ENCODE measurements at regions not wholly inside any gene's neighbourhood (a gene's known extent, or its start where the extent isn't known, plus 50 kb on each side); places are given as distances from the start of the nearest gene placed in this dataset.

DNA sequence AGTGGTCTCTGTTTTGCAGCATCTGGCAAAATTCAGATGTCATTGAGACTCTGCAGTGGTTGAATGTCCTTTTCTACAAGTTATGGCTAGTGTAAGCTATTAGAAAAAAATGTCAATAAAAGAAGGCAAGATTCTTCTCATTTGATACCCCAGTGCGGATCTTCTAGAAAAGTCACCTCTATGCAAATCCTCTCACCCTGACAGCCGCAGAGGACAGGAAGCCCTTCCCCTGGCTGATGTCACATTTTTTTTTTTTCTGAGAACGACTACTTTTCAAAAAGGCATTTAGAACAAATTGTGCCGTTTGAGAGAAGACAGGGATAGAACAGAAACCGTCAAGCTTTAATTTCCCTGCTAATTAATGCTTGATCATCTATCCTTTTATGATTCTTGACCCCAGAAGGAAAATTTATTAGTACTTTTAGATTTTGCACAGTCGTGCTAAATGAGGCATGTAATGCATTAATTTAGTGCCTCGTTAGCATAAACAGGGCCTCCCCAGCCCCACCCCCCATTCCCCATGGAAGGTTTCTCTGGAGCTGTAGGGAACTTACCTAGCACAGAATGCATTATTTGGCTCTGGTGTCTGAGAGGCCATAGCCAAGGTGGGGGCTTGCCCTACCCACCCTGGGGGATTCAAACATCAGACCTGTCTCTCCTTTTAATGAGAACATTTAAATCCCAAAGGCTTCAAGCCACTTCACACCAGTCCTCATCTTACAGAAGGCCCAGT lies 183.8 kb downstream of the OPA1 start:
- Histone ChIP-seq H4K20me1 (ENCODE audit: insufficient read depth) (no peaks in the 10 kb centered on the region), H2AFZ (ENCODE audit: low read depth, low read length, poor library complexity, severe bottlenecking) (no peak overlapping the region), H3K79me2 (ENCODE audit: insufficient read depth, low read length) (no peaks in the 10 kb centered on the region), H3K27ac (ENCODE audit: low read depth, low read length) (no peak overlapping the region), H3K9ac (ENCODE audit: low read length) (no peak overlapping the region), H3K4me3 (replicated peaks in 1 of 2; ENCODE audit: low read depth in 1 of 2, low read length in 2 of 2) (no peak overlapping the region), H3K4me1 (ENCODE audit: control insufficient read depth in 1 of 2, insufficient read depth in 2 of 2, low read length in 2 of 2) (peaks cover 10 to 17% of the 10 kb centered on the region in 2 experiments), H3K9me3 (ENCODE audit: control insufficient read depth in 1 of 2, insufficient read depth in 1 of 2, low read depth in 1 of 2, low read length in 2 of 2) (no peaks in the 10 kb centered on the region), H3K36me3 (ENCODE audit: control insufficient read depth in 1 of 2, insufficient read depth in 2 of 2, low read length in 2 of 2) (no peaks in the 10 kb centered on the region), H3K9me2 (ENCODE audit: insufficient read depth) (no peaks in the 10 kb centered on the region), H3K27me3 (ENCODE audit: insufficient read depth, low read length) (peaks cover 19% of the 10 kb centered on the region; the same call in 1 of the 2 replicates), H3K4me2 (ENCODE audit: low read length) (no peak overlapping the region)
- TF ChIP-seq ZNF274 (IDR thresholded peaks at IDR 0.05; ENCODE audit: low read depth, low read length) = no peak
- TF ChIP-seq, protein P1, sequence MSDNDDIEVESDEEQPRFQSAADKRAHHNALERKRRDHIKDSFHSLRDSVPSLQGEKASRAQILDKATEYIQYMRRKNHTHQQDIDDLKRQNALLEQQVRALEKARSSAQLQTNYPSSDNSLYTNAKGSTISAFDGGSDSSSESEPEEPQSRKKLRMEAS (IDR thresholded peaks at IDR 0.05) = no peak
- no peak for TF ChIP-seq SIN3A (IDR thresholded peaks at IDR 0.05; ENCODE audit: low read depth)
- no peak for TF ChIP-seq TCF7L2 (IDR thresholded peaks at IDR 0.05; ENCODE audit: borderline replicate concordance, extremely low read depth, insufficient read depth, insufficient read length)
- TF ChIP-seq ZFX (IDR thresholded peaks at IDR 0.05) = no peak
- no peak for TF ChIP-seq ELF1 (IDR thresholded peaks at IDR 0.05; ENCODE audit: borderline replicate concordance, low read depth)
- no peak for TF ChIP-seq FOSL1 (IDR thresholded peaks at IDR 0.05; ENCODE audit: low read depth)
- TF ChIP-seq YY1 (IDR thresholded peaks at IDR 0.05; ENCODE audit: extremely low read depth, insufficient replicate concordance, low read depth, low read length) = no peak
- ChIA-PET CTCF (no interaction called here), POLR2A (no interaction called here), RAD21 (ENCODE audit: low non-redundant PET in 1 of 2, low total read pairs in 2 of 2, uncharacterized antibody in 2 of 2, unreplicated experiment in 2 of 2) (no interaction called here)
- DNase-seq (ENCODE audit: low read depth, low spot score) (no peak), ATAC-seq (no peak)
- no TSS peak for BruUV-seq (replicated peaks)
- intact Hi-C loops (cut with micrococcal nuclease) = no loop called here

DNA sequence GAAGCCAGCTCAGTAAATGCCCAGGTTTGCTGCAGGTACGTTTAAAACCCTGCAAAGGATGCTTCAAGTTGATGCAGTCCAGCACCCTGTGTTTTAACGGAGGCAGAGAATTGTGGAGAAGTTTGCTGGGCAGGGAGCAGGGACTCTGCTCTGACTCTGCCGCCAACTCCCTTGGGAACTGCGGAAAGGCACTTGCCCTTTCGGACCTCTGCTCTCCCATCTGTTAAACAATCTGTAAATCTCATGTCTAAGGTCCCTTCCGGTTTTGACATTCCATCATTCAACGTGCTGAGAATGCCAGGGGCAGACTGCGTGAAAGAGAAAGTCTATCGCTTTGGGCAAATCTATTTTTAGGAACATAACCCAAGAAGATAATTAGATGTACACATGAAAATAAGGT lies 184.5 kb downstream of the OPA1 start:
- ATAC-seq = no peak
- no peak overlapping the region for H3K4me3 ChIP-seq (replicated peaks in 1 of 2; ENCODE audit: low read depth in 1 of 2, low read length in 2 of 2)

More for the DNA sequence above, 184.5 kb downstream of the OPA1 start:
- no peaks in the 10 kb centered on the region for H3K9me2 ChIP-seq (ENCODE audit: insufficient read depth)
- no peak for TF ChIP-seq ZNF274 (IDR thresholded peaks at IDR 0.05; ENCODE audit: low read depth, low read length)
- TF ChIP-seq POLR2AphosphoS5 (IDR thresholded peaks at IDR 0.05; ENCODE audit: low read depth, low read length) = no peak
- TF ChIP-seq ZFX (IDR thresholded peaks at IDR 0.05) = no peak
- TF ChIP-seq TCF7L2 (IDR thresholded peaks at IDR 0.05; ENCODE audit: borderline replicate concordance, extremely low read depth, insufficient read depth, insufficient read length) = no peak
- no peak for TF ChIP-seq EZH2 (IDR thresholded peaks at IDR 0.05)
- TF ChIP-seq YY1 (IDR thresholded peaks at IDR 0.05; ENCODE audit: extremely low read depth, insufficient replicate concordance, low read depth, low read length) = no peak
- TF ChIP-seq EGR1 (IDR thresholded peaks at IDR 0.05; ENCODE audit: low read depth) = no peak
- TF ChIP-seq SP1 (IDR thresholded peaks at IDR 0.05; ENCODE audit: low read depth) = no peak
- TF ChIP-seq, protein P2, sequence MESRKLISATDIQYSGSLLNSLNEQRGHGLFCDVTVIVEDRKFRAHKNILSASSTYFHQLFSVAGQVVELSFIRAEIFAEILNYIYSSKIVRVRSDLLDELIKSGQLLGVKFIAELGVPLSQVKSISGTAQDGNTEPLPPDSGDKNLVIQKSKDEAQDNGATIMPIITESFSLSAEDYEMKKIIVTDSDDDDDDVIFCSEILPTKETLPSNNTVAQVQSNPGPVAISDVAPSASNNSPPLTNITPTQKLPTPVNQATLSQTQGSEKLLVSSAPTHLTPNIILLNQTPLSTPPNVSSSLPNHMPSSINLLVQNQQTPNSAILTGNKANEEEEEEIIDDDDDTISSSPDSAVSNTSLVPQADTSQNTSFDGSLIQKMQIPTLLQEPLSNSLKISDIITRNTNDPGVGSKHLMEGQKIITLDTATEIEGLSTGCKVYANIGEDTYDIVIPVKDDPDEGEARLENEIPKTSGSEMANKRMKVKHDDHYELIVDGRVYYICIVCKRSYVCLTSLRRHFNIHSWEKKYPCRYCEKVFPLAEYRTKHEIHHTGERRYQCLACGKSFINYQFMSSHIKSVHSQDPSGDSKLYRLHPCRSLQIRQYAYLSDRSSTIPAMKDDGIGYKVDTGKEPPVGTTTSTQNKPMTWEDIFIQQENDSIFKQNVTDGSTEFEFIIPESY (IDR thresholded peaks at IDR 0.05; ENCODE audit: extremely low read depth, insufficient replicate concordance, low read length) = no peak
- TF ChIP-seq FOSL1 (IDR thresholded peaks at IDR 0.05; ENCODE audit: low read depth) = no peak
- no peak for TF ChIP-seq JUND (IDR thresholded peaks at IDR 0.05)
- no peak for TF ChIP-seq EZH2phosphoT487 (IDR thresholded peaks at IDR 0.05; ENCODE audit: borderline replicate concordance)
- no TSS peak for BruUV-seq (replicated peaks)
- intact Hi-C loops (cut with micrococcal nuclease) = no loop called here
- H3K4me1 ChIP-seq (ENCODE audit: control insufficient read depth in 1 of 2, insufficient read depth in 2 of 2, low read length in 2 of 2) = peaks cover 16 to 24% of the 10 kb centered on the region in 2 experiments
- no peak overlapping the region for H2AFZ ChIP-seq (ENCODE audit: low read depth, low read length, poor library complexity, severe bottlenecking)
- POLR2A ChIA-PET = no interaction called here
- CTCF ChIA-PET = interaction anchor here (8.7 kb wide), 1 partner anchor 538 kb away, joined by 145 read pairs; no protein-coding TSS in a partner anchor
- H3K79me2 ChIP-seq (ENCODE audit: insufficient read depth, low read length) = no peaks in the 10 kb centered on the region
- H3K36me3 ChIP-seq (ENCODE audit: control insufficient read depth in 1 of 2, insufficient read depth in 2 of 2, low read length in 2 of 2) = no peaks in the 10 kb centered on the region
- no peak overlapping the region for H3K9ac ChIP-seq (ENCODE audit: low read length)
- no peaks in the 10 kb centered on the region for H4K20me1 ChIP-seq (ENCODE audit: insufficient read depth)
- DNase-seq (ENCODE audit: low read depth, low spot score) = no peak
- no peak overlapping the region for H3K27ac ChIP-seq (ENCODE audit: low read depth, low read length)
- no peak overlapping the region for H3K4me2 ChIP-seq (ENCODE audit: low read length)
- RAD21 ChIA-PET (ENCODE audit: low non-redundant PET in 1 of 2, low total read pairs in 2 of 2, uncharacterized antibody in 2 of 2, unreplicated experiment in 2 of 2) = no interaction called here
- H3K9me3 ChIP-seq (ENCODE audit: control insufficient read depth in 1 of 2, insufficient read depth in 1 of 2, low read depth in 1 of 2, low read length in 2 of 2) = no peaks in the 10 kb centered on the region
- H3K27me3 ChIP-seq (ENCODE audit: insufficient read depth, low read length) = peaks cover 19% of the 10 kb centered on the region; the same call in 1 of the 2 replicates
